ENCODE measurements at regions not wholly inside any gene's neighbourhood (a gene's known extent, or its start where the extent isn't known, plus 50 kb on each side); places are given as distances from the start of the nearest gene placed in this dataset.

DNA sequence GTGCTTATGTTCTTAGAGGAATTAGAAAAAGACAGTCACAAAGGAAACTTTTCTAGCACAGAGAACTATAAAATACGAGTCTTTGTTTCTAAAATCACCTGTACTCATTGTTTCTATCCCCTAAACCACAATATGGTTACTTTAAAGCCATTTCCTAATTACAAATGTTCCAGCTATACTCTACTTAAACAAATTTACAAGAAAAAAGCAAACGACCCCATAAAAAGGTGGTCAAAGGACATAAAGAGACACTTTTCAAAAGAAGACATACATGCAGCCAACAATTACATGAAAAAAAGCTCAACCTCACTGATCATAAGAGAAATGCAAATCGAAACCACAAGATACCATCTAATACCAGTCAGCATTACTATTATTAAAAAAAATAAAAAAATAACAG, 447.3 kb downstream of the RAB28 start:
- DNase-seq (ENCODE audit: low spot score) = no peak

DNA sequence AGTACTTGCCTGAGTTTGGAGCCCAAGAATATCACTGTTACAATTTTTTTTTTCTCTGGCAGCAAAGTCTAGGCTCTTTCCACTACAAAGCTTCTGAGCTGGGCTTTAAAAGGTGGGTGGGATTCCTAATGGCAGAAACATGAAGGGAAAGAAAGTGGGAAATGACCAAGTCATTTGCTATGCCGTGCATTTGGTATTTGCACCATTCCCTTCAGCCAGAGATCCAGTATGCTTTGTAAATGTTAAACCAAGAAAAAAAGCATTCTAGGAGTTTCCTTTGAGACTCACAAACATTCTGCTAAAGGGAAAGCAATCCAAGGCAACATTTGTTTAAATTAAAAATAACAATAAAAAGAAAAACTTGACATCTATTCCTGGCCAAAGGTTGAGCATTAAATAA, 451.2 kb downstream of the RAB28 start:
- DNase-seq (ENCODE audit: low spot score) = no peak

DNA sequence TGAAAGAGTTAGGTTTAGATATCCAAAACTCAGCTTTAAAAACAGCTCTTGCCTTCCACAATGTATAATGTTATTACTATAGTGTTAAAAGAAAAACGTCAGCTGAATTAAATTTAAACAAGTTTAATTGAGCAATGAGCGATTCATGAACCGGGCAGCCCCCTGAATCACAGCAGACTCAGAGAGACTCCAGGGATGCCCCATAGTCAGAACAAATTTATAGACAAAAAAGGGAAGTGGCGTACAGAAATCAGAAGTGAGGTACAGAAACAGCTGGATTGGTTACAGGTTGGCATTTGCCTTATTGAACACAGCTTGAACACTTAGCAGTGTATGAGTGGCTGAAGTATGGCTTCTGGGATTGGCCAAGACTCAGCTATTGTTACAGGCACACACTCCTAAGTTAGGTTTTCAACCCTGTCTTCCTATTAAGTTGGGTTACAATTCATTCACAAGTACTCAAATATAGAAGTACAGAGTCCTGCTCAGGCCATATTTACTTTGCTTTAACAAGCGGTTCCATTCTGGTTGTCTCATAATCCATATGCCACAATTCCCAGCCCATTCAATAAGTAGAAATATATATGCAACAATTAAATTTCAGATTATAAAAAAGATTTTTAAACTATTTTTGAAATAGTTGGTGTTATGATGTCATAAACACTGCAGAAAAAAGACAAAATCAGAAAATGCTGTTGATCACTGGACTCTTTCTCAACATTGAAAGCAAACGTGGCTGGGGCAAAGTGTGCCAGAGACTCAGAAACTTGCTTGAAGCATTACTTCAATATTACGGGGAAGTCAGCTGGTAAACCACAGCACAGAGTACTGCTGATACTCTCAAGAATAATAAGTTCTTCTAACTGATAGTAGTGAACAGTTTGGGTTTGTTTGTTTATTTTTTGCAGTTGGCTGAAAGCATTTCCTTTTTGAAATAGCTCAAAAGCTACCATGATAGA, 459.7 kb downstream of the RAB28 start:
- no peak for DNase-seq (ENCODE audit: low spot score)

DNA sequence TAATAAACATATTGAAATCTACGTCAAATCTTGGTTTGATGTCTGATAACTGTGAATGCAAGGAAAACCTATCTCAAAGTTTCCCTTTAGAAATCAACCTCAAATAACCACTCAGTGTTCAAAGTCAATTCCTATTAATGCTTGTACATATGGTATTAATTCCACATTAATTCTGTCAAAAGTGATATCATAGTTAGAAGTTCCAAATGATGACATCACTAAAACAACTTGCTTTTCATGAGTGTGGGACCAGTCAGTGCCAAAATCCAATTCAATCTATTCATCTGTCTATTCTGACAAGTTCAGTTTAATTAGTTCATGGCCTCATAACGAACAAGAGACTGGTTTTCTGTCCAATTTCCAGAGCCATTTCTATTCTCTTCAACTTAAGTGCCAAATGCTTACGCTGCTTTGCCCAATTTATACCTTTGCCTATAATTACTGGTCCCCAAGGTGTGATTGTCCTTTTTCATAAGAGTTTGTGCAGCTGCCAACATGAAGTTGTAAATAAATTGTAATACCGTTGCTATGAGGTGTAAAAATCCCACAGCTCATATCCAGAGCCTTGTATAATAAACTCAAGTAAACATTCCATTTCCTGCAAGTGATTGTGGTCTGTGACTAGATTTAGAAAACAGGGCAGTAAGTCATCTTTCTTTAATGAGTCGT, 476.2 kb downstream of the RAB28 start:
- no peak for DNase-seq (ENCODE audit: low spot score)

DNA sequence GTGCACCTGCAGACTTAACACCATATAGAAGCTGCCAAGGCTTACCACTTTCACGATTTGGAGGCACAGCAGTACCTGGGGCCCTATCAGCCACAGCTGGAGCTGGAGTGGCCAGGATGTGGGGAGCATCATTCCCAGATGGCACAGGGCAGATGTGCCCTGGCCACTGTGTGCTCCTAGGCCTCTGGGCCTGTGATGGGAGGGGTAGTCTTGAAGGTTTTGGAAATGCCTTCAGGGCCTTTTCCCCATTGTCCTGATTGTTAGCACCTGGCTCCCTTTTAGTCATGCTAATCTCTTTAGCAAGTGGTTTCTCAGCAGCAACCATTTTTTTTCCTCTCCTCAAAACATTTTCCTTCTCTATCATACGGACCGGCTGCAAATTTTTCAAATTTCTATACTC, 490.2 kb downstream of the RAB28 start:
- DNase-seq (ENCODE audit: low spot score) = no peak

DNA sequence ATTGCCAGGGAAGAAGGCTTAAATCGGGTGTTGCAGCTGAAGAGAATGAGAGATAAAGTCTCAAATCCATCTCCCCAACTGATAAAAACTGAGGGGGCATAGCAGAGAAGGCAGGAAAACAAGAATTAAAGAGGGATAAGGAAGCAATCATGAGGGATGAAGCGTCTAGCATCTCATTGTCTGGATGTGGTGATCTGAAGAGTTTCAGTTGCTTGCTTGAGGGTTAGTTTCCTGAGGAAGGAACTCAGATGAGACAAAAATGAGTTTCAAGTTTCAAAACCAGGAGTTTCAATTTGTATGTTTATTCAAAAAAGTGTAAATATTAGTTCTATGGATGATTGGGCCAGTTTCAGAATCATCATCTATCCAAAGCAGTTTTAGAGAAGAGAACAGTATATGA, 496.9 kb downstream of the RAB28 start:
- DNase-seq (ENCODE audit: low spot score) = no peak

DNA sequence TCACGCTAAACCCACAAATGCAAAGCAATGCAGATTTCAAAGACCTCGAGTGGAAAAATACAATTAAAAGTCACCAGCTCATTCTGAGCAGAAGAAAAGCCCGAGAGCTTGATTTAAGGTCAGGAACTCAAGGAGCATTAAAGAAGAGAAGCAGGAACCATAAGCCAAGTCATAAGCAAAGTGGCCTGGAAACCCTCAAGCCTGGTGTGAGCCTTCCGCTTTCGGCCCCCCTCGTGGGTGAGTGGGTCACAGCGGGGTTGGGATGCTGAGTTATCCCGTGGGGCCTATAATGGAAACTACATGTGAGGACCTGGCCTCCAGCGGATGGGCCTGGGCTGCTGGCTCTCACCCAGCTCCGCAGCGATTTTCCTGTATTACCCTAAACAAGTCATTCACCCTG, 504.3 kb downstream of the RAB28 start:
- no peak for DNase-seq (ENCODE audit: low spot score)

DNA sequence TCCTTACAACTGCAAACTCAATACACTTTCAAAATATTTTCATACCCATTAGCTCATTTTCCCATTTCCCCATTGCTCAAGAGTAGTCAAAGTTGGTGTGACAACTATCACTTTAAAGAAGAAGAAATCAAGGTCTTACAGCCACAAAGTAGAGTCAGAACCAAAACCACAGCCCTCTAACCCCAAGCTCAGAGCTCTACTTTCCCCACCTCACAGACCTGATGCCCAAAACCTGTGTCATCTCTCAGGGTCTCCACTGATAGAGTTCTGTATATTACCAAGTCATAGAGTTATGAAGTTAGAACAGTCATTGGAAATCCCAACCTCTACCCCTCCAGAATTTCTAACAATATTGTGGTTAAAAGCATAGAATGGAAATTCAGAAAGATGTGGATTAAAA, 505.8 kb downstream of the RAB28 start:
- no peak for DNase-seq (ENCODE audit: low spot score)

DNA sequence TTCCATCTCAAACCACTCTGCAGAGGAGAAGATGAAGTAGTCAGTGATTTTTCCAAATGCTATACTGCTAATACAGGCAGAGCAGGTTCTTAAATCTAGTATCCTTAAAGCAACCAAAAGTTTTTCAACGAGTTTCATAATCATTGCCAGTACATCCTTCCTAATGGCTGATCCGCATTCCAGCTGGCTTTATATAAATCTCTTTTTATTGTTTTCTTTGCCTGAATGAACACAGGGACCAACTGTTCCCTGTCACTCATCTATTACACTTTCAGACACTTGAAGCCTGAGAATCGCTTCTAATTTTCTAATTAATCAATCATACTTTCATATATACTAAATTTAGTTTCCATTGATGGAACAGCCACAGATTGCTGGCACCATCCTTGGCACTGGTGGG, 508.6 kb downstream of the RAB28 start:
- no peak for DNase-seq (ENCODE audit: low spot score)

DNA sequence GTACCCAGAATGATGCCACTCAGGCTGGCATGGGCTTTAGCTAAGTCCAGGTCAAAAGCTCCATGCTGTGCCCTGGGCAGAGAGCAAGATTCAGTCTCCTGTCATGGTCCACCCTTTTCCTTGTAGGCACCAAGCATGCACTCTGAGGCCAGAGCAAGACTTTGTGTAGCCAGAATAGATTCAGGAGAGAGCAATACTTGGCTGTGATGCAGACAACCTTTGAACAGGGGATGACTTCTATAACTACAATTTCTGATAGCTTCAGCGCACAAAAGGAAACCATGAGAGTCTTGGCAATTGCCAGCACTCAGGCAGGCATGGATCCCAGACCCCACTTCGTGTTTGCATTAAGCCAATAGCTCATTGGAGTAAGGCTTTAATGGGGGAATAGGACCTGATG, 510.6 kb downstream of the RAB28 start:
- no peak for DNase-seq (ENCODE audit: low spot score)

DNA sequence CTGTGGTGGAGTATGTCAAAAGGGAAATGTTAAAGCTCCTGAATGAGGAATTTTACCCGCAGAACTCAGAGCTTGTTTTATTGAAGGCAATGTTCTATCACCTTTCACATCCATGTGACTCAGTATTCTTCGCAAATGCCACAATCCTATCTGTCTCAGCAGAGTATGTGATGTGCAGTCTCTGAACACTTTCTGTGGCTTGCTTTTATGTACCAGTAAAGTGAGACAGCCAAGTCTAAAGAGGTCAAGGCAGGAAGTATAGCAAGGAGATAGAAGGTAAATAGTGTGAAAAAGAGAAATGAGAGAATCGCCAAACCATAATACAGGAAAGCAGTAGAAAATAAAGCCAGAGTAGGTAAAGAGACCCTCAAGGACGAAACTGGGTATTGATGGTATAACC, 515.8 kb downstream of the RAB28 start:
- no peak for DNase-seq (ENCODE audit: low spot score)

DNA sequence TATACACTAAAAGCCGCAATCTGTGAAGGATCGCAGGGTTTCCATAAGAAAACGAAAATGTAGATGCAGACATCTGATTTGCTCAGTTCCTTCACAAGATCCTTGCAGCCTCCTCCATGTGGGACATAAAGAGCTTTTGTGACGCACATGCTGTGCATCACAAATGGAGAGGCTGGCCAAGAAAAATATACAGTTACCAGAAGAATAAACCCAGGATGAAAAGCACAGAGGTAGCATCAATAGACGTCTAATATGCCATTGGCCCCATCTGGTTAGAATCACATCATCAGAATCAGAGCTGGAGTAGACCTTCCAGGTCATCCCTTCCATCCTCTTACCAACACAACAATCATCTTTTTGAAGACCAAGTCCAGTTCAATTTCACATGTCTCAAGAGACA, 517.4 kb downstream of the RAB28 start:
- no peak for DNase-seq (ENCODE audit: low spot score)

DNA sequence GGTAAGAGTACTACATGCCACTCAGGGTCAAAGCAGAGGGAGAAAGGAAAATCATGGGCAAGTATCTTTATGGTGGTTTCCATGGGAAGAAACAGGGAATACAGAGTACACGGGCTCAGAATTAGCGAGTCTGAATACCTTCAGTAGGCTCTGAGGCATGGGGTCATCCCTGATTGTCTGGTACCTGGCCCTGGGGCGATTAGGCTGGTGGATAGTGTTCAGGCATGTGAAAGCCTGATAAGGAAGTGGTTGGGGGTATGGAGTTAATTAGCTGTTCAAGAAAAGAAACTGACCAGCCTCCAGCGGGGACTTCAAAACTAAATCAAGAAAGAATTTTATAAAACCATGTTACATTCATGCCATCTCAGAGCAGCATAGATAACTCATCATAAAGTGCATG, 518.8 kb downstream of the RAB28 start:
- DNase-seq (ENCODE audit: low spot score) = no peak

DNA sequence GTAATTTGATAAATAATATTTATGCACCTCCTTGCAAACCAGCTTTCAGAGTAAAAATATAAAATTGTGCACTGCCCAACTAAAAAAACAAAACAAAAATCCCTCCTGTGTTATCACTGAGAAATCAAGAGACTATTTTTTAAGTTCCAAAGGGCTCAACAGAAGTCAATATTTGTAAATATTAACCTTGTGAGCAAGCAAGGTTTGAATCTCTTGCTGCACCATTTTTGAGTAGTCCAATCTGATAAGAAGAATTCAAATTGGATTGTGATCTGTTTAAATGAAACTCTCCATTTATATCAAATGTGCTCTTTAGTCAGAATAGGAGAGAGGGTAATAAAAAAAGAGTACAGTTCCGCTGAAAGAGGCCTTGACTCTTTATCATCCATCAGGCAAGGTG, 520.2 kb downstream of the RAB28 start:
- DNase-seq (ENCODE audit: low spot score) = no peak

DNA sequence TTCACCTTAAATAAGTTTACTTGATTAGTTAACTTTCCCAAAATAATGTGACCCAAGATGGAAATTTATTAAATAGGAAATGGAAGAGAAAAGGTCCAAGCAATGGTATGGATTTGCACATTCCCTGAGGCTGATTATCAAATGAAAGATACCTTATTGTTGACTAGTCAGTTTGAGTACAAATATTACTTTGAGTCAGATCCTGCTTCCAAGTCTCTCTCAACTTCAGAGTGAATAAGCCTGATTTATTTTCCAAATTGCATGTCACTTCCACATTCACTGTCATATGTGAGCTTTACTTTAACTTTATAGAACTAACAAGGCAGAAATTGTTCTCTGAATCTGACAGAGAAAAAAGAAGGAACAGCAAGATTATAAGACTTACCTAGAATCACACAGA, 520.8 kb downstream of the RAB28 start:
- no peak for DNase-seq (ENCODE audit: low spot score)

DNA sequence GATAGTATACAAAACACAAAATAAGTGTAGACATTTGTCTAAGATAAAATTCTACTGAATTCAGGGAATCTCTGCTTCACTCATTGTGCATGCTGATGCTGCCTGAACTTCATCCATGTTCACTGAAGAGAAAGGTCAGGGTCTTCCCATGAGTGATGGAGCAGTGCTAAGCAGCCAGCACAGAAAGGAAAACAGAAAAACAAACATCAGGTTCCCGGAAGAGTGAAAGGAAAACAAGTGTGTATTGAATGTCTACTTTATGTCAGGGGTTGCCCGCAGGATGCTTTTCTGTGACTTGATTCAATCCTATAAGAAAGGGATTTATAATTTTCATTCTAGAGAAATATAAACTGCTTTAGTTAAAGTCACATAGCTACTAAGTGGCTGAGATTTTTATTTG, 522.4 kb downstream of the RAB28 start:
- no peak for DNase-seq (ENCODE audit: low spot score)

DNA sequence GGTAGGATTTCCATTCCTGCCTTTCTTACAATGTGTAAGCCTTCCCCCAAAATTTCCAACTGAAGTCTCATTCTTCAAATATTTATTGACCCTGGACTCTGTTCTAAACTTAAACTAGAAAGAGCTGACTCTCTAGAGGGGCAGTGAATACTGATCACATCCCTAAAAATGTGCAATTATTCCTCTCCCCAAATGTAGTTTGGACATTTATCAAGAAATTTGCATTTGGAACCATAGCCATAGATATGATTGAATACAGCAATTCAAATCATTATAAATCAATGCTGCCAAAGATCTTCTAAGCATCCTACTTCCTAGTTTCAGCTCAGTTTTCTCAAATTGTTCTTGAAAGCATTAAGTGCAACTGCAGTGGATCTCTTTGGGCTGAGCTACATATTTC, 525.7 kb downstream of the RAB28 start:
- no peak for DNase-seq (ENCODE audit: low spot score)

DNA sequence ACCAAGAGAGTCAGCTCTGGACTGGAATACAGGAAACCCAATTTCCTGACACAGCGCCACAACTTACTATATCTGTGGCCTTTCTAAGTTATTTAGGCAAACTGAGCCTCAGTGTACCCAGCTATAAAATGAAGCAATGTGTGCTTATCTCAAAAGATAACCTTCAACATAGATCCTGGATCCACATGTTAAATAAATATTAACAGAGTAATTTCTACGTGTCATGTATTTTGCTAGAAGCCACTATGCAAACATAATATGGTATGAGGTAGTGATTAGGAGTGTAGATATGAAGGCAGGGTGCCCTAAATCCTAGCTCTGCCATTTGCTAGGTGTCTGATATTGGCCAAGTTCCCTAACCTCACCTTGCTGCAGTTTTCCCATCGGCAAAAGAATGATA, 527.0 kb downstream of the RAB28 start:
- DNase-seq (ENCODE audit: low spot score) = no peak

DNA sequence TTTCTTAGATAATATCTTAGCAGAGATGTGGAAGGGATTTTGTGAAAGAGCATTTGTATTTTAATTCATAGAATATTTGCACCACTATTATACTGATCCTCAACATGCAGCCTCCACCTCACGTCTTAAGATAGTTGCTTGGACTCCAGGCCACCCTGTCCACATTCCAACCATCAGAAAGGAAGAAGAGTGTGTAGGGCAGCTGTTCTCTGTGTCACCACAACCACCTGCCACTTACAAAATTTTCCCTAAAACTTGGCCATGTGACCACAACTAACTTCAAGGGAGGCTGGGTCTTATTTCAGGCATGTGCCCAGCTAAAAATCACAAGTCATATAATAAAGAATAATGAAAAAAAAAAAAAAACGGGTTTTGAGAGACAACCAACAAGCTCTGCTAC, 528.1 kb downstream of the RAB28 start:
- no peak for DNase-seq (ENCODE audit: low spot score)

DNA sequence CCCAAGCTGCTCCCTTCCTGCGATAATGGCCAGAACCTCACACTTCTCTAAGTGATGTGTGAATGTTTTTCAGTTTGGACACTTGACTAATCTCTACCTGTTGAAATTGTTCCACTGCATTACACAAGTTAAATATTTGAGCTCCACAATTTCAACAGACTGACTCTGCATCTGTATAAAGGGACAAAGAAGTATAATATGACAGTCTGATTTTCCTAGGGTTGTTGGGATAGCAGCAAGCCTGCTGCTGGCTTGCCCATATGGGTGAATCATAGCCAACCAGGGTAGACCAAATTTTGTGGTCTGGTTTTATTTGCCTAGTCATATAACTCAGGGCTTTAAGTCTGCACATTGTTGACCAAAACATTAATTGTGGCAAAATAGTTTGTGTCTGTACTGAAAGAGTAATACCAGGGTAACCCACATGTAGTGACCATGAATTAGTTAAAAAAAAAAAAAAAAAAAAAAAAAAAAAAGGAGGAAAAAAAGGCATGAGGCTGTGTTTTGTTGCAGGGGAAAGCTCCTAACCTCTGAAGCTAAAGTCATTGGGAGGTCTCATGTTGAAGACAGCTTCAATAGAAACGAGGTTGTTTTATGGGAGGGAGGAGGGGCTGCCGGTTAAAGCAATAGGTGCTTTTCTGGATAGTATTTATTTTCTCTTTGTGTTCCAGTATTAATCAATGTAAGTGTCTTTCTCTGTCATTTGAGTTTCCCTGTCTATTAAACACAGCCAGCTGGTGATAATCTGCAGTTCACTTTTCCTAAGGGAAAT, 534.2 kb downstream of the RAB28 start:
- DNase-seq (ENCODE audit: low spot score) = no peak

DNA sequence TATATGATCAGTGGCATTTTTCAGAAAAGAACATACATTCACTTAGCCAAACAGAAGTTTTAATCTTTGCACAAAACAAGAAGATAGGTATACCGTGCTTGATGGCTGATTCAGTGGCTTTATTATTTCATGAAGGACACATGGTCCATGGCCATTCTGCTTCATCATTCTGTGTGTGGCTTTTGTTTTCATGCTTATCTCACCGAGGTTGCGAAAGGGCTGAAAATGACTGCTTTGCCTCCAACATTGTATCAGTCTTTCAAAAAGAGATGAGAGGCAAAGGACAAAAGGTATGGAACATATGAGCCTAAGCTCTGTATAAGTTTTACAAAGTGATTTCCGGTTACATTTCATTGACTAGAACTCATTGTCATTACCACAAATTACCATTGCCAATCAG, 541.1 kb downstream of the RAB28 start:
- no peak for DNase-seq (ENCODE audit: low spot score)

DNA sequence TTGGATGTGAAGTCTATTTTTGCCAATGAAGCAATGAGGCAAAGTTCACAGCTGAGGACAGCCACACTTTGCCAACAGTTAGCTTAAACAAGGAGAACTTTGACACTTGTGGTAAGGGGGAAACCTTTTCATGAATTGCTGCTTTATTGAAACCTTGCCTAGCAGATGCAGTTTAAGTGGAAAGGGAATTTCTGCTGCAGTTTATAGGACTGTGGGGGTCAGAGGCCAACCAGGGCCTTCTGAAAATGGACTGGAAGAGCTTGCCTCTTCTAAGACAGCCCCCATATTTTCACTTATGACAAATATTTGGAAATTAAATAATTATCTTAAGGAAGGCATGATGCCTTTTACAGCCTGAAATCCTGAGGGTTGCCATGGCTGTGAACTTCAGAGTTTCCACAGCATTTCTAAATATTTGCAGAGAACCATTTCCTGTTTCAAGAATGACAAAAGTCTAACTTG, 550.3 kb downstream of the RAB28 start:
- DNase-seq (ENCODE audit: low spot score) = no peak

All from pons (tissue), 1 donor.